SU-DHL-6 (cell line): ENCODE measurements at regions not wholly inside any gene's neighbourhood (a gene's known extent, or its start where the extent isn't known, plus 50 kb on each side); places are given as distances from the start of the nearest gene placed in this dataset.
"Not testable (repeated sequence)": the region's sequence is repeated elsewhere in the genome, so short reads cannot be mapped to it uniquely, and the experiment has no call there.

Source experiments
- H2AFZ ChIP-seq: fragments of 200-600 bp; sonication (generic); 2 replicates; pipeline ENCODE4 v1.6.1; 2014; ENCODE audit warnings: low read depth, mild to moderate bottlenecking, moderate library complexity, mixed read lengths, antibody characterized with exemption, low read length; ENCODE audit not compliant: severe bottlenecking
- H3F3A ChIP-seq: fragments of 200-600 bp; shearing (Covaris generic); 2 replicates; pipeline ENCODE4 v1.6.0; 2016; ENCODE audit warnings: antibody characterized with exemption, mild to moderate bottlenecking; ENCODE audit not compliant: insufficient read depth
- H3K27ac ChIP-seq: fragments of 200-600 bp; sonication (generic); 2 replicates; pipeline ENCODE4 v1.5.1; 2016; ENCODE audit warnings: low read depth, mild to moderate bottlenecking, low read length, moderate library complexity, mixed read lengths
- H3K27me3 ChIP-seq: fragments of 200-600 bp; sonication (generic), shearing (Covaris generic); 2 replicates; pipeline ENCODE4 v1.6.0; 2014; ENCODE audit warnings: mild to moderate bottlenecking, low read length
- H3K36me3 ChIP-seq: fragments of 200-600 bp; sonication (generic); 2 replicates; pipeline ENCODE4 v1.6.1; 2014; ENCODE audit warnings: mild to moderate bottlenecking, low read length, mixed read lengths
- H3K4me2 ChIP-seq: fragments of 300-600, 200-600 bp; shearing (Covaris generic), sonication (generic); 2 replicates; pipeline ENCODE4 v1.6.0; 2014; ENCODE audit warnings: low read length, low read depth, mild to moderate bottlenecking; ENCODE audit not compliant: poor library complexity, severe bottlenecking
- H3K4me3 ChIP-seq: fragments of 200-600 bp; sonication (generic); 2 replicates; pipeline ENCODE4 v1.5.1; 2014; ENCODE audit warnings: antibody characterized with exemption, low read length, mild to moderate bottlenecking, mixed read lengths; ENCODE audit not compliant: insufficient read depth, poor library complexity, severe bottlenecking
- H3K79me2 ChIP-seq: fragments of 200-600 bp; sonication (generic); 2 replicates; pipeline ENCODE4 v1.6.1; 2014; ENCODE audit warnings: mild to moderate bottlenecking, low read length, moderate library complexity; ENCODE audit not compliant: insufficient read depth
- H3K9ac ChIP-seq: fragments of 200-600 bp; sonication (generic); 2 replicates; pipeline ENCODE4 v1.7.0; 2014; ENCODE audit warnings: mild to moderate bottlenecking, low read length
- H3K9me2 ChIP-seq: fragments of 200-600 bp; sonication (generic); replicated peaks from 2 replicates; pipeline ENCODE4 v1.6.1; 2014; ENCODE audit warnings: low read length; ENCODE audit not compliant: insufficient read depth
- H3K9me3 ChIP-seq: fragments of 200-600 bp; sonication (generic); 2 replicates; pipeline ENCODE4 v1.6.1; 2014; ENCODE audit warnings: low read length, mixed read lengths; ENCODE audit not compliant: insufficient read depth
- H4K20me1 ChIP-seq: fragments of 200-600 bp; sonication (generic); 2 replicates; pipeline ENCODE4 v1.6.1; 2014; ENCODE audit warnings: low read depth, mild to moderate bottlenecking, antibody characterized with exemption, low read length, moderate library complexity, mixed read lengths

- H3K9me2 ChIP-seq, H3K4me3 ChIP-seq, H3K36me3 ChIP-seq, H2AFZ ChIP-seq, H3K79me2 ChIP-seq, H3K9ac ChIP-seq, H3K4me2 ChIP-seq, H4K20me1 ChIP-seq, H3F3A ChIP-seq, H3K9me3 ChIP-seq, H3K27me3 ChIP-seq, H3K27ac ChIP-seq: not testable (repeated sequence)
Observed at GRCh38 chr2:90324672-90325071, 1633.2 kb downstream of the RPIA start.

- H3K9me2 ChIP-seq = not testable (repeated sequence)
Observed at GRCh38 chr2:90325796-90326353, 1634.4 kb downstream of the RPIA start.

GRCh38 chr2:90355546-90355945 is 1664.1 kb downstream of the RPIA start:
- not testable (repeated sequence) for H3K4me3 ChIP-seq, H3K9ac ChIP-seq, H3K9me2 ChIP-seq, H3F3A ChIP-seq, H3K9me3 ChIP-seq, H4K20me1 ChIP-seq, H3K27ac ChIP-seq, H3K36me3 ChIP-seq, H3K27me3 ChIP-seq, H3K4me2 ChIP-seq, H2AFZ ChIP-seq, H3K79me2 ChIP-seq

More at GRCh38 chr2:90325796-90326353, 1634.4 kb downstream of the RPIA start:
- H3K27me3 ChIP-seq, H3K79me2 ChIP-seq, H3K9me3 ChIP-seq, H2AFZ ChIP-seq, H3F3A ChIP-seq, H3K36me3 ChIP-seq, H3K9ac ChIP-seq, H3K4me3 ChIP-seq, H3K27ac ChIP-seq, H4K20me1 ChIP-seq, H3K4me2 ChIP-seq: not testable (repeated sequence)

GRCh38 chr2:90359344-90359743 is 1667.9 kb downstream of the RPIA start:
- H3K36me3 ChIP-seq, H3K4me3 ChIP-seq, H3F3A ChIP-seq, H3K9me3 ChIP-seq, H3K4me2 ChIP-seq, H3K27me3 ChIP-seq, H2AFZ ChIP-seq, H4K20me1 ChIP-seq, H3K9me2 ChIP-seq, H3K9ac ChIP-seq, H3K27ac ChIP-seq, H3K79me2 ChIP-seq: not testable (repeated sequence)

- not testable (repeated sequence) for H3K27me3 ChIP-seq, H3K27ac ChIP-seq, H3K4me2 ChIP-seq, H4K20me1 ChIP-seq, H3K9ac ChIP-seq, H3F3A ChIP-seq, H3K9me3 ChIP-seq, H3K79me2 ChIP-seq, H3K36me3 ChIP-seq, H2AFZ ChIP-seq, H3K9me2 ChIP-seq, H3K4me3 ChIP-seq
Observed at GRCh38 chr2:90359887-90360730, 1668.6 kb downstream of the RPIA start.

- not testable (repeated sequence) for H3K27ac ChIP-seq, H3K9me3 ChIP-seq, H3K9ac ChIP-seq, H3K9me2 ChIP-seq, H3F3A ChIP-seq, H3K4me2 ChIP-seq, H3K36me3 ChIP-seq, H4K20me1 ChIP-seq, H3K79me2 ChIP-seq, H3K4me3 ChIP-seq, H2AFZ ChIP-seq, H3K27me3 ChIP-seq
Observed at GRCh38 chr2:90360731-90361035, 1669.2 kb downstream of the RPIA start.
